GM21423 (cell line): ENCODE measurements at regions not wholly inside any gene's neighbourhood (a gene's known extent, or its start where the extent isn't known, plus 50 kb on each side); places are given as distances from the start of the nearest gene placed in this dataset.

Source experiments
- ATAC-seq: cut with Tn5 transposase; IDR thresholded peaks from one replicate; pipeline ENCODE4 v1.9.1; 2021; ENCODE audit warnings: mild to moderate bottlenecking, moderate library complexity; ENCODE audit not compliant: unreplicated experiment

DNA sequence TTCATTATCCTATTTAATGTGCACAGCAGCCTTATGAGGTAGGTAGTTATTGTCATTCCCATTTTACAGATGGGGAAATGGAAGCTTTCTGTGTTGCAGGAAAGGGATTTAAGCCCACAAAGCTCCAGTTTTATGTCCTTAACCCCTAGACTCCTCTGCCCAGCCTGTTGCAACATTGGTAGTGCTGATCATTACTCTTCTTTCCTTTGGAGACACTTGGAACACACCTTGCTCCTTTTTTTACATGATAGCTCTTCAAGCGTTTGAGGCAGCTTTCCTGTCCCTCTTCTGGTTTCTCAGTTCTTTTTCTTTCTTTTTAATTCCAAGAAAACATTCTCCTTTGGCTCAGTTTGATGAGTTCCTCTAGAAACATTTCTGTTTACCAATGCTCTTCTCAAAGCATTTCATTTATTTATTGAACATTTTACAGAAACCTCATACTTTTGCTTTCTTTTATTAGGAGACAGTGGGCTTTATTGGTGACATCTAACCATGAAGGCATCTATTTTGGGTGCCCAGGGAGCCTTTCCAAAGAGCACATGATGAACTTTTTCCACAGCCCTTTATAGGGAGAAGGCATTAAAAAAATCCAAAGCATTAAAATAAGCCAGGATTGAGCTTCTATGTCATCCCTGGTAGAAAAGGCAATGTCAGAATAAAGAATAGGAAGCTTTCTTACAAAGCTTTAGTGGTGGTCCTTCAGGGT lies 218.0 kb downstream of the TMEM38B start:
- ATAC-seq: no peak

DNA sequence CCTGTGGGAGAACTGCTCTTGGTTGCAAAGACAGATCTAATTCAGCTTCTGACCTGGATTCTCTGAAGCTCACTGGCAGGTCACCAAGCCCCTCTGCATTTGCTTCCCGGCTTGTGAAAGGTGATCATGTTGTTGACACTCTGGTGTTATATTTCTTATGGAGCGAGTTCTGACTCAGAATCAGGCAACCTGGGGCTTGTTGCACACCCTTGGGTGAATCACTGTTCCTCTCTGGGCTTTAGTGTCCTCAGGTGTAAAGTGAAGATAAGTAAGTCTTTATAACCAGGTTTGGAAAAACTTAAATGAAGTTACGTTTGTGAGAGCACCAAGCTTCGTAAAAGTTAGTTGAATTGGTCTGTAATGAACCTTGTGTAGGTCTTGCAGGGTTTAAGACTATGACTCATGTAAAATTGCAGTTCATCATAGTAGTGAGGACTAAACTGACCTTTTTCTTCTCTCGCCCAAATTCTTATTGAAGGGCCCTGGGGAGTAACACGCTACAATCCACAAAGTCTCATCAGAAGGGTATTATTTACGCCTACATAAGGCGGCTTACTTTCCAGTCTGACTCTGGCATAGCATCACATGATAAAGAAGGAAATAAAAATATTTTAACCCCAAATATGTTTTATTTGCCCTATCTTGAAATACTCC lies 218.6 kb downstream of the TMEM38B start:
- no peak for ATAC-seq

DNA sequence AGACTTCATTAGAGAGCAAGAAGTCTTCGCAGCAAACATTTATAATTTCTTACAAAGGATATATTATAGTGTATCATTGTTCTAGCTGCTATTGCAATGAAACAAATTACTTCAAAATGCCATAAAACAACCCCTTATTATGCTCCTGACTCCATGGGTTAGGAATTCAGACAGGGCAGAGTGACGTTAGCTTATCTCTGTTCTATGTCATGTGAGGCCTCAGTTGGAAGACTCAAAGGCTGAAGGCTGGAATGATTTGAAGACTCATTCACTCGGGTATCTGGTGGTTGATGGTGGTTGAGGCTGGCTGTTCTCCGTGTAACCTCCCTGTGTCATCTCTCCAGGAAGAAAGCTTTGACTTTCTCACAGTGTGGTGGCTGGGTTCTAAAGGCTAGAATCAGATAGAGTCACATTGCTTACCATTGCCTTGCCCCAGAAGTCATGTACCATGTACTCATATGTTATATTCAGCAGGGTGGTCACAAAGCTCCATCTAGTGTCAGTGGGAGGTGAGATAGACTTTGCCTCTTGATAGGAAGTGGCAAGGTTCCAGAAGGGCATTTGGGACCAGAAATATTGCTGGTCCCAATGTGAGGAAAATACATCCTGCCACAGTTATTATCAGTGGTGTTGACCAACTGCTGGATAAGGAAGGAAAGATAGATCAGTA lies 226.9 kb downstream of the TMEM38B start:
- no peak for ATAC-seq

DNA sequence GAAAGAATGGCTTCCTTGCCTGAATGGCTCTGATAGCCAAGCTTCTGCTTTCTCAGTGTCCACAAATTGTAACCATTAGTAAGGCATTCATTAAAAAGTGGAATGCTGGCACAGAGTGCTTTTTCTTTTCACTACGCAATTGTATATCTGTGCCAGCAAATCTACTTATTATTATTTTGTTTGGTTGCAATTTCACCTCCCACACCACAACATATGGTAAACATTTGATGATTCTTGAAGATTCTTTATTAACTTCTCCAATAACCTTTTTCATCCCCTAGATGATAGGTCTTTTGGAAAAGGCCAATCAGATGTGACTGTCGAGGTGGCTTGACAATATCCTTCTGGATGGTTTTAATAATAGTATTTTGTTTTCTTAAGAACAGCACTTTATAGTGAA lies 234.1 kb downstream of the TMEM38B start:
- no peak for ATAC-seq

DNA sequence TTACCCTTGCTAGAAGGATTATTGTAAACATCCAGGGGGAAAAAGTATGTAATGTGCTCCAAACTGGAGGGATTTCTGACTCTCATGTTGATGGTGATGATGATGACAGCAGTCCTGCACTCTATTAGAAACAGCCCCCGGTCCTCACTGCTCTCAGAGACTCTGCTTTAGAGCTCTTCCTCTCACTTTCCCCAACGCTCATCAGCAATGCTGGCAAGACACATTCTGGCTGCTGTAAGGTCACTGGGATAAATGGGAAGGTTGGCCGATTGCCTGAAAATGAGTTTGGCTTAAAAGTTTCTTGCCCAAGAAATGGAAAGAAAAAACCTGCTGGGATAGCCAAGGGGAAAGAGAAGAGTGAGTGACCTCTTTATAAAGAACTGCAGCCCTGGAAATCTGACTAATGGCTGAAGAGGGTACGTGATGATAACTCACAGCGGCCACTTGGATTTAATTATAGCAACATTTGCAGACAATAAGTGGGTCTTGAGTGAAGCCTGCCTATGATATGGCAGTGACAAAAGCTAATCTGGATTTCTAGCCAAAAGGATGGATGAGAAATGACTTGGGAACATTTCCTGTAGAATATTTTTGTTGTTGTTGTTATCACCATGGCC lies 235.8 kb downstream of the TMEM38B start:
- no peak for ATAC-seq

DNA sequence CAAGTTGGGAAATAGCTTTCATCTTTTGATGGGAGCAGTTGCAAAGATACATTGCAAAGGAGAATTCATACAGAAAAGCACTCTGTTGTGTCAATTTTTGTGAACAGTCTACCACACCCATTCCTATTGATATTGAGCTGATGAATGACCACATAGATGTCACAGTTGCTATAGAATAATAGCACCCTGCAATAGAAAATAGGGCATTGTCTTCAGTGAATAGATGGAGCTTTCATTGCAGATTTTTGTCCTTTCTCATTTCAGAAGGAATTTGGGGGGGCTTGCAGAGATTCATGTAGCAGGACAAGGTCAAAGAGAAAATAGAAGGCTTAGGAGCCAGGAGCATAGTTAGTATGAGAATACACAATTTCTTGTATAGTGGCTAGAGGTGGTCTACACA lies 237.9 kb downstream of the TMEM38B start:
- ATAC-seq: no peak

DNA sequence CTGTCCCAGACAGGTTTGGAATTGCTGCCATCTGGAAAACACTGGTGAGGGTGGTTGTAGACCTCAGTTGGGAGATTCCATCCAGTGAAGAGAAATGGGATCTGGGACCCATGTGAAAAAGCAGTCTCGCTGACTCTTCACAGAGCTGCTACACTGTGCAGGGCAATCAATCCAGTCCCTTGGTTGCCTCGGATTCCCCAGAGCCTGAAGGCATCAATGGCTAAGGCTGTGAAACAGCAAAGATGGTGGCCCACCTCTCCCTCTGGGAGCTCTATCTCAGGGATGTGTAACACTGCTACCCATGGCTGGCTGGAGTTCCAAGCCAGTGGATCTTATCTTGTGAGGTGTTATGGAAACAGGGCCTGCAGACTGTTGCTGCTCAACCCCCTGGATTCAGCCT lies 256.1 kb downstream of the TMEM38B start:
- ATAC-seq: no peak

DNA sequence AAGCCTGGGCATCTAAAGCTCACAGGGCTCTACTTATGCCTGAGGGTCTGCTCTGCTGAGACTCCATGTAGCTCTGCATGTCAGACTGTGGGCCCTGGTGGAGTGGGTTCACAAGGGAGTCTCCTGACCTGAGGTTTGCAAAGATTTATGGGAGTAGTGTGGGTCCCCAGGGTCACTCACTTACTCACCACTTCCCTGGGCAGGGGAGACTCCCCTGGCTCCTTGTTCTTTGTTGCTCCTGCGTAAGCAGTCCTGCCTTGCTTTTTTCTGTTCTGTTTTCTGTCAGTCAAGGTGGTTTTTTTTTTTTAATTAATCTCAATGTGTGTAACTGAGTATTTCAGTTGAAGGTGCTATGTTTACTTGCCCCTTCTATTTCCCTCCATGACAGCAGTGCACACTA lies 256.6 kb downstream of the TMEM38B start:
- no peak for ATAC-seq

DNA sequence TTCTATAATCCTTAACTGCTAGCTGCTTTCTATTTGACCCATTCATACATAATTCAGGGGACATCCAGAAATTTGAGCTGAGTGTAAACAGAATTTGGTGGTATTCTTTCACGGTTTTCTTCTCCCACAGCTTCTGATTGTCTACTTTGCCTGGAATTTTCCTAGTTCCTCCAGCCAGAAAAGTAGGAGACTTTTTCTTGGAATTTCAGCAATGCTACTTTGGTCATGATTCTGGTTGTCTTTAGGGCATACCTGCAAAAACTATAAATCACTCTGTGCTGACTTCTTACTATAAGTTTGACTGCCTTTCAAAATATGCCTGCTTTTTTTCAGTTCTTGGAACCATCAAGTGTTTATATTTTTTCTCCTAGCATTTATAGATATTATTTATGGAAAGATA lies 260.2 kb downstream of the TMEM38B start:
- ATAC-seq: no peak

DNA sequence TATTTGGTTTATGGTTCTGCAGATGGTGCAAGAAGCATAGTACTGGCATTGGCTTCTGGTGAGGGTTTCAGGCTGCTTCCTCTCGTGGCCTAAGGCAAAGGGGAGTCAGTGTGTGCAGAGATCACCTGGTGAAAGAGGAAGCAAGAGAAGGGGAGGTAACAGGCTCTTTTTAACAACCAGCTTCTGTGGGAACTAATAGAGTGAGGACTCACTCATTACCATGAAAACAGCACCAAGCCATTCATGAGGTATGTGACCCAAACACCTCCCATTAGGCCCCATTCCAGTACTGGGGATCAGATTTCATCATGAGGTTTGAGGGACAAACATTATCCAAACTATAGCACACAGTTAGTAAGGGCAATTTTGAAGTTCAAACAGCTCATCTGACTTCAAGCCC lies 263.5 kb downstream of the TMEM38B start:
- no peak for ATAC-seq

DNA sequence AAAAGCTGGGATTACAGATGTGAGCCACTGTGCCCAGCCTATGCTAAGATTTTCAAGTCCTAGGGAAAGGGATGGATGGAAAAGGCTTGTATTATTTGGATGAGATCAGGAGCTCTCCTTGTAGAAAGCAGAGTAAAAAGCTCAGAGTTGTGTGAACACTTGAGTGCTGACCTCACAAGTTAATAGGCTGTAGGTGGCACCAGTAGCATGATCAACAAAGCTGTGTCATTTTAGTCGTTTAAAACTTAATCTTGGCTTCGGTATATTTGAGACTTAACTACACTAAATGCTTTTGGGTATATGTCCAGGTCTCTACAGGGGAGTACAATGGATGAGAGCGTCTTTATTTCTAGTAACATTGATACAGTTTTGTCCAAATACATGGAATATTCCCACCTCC lies 264.2 kb downstream of the TMEM38B start:
- ATAC-seq: no peak

DNA sequence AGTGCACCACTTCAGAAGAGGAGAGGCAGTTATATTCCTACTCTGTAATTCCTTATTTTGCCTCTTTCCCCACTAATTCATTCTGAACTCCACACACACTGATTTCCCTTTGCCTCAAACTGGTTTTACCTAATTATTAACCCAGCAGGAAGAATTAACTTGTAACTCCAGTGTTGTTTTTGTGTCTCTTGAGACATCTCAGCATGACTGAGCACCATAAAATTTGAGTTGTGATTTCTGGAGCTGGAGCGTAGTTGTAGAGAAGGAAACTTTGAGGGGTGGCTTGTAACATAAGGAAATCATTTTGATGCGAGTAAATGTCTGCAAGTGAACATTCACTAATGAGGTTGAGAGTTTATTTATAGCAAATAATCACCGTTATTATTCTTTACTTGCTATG lies 265.2 kb downstream of the TMEM38B start:
- ATAC-seq: no peak

DNA sequence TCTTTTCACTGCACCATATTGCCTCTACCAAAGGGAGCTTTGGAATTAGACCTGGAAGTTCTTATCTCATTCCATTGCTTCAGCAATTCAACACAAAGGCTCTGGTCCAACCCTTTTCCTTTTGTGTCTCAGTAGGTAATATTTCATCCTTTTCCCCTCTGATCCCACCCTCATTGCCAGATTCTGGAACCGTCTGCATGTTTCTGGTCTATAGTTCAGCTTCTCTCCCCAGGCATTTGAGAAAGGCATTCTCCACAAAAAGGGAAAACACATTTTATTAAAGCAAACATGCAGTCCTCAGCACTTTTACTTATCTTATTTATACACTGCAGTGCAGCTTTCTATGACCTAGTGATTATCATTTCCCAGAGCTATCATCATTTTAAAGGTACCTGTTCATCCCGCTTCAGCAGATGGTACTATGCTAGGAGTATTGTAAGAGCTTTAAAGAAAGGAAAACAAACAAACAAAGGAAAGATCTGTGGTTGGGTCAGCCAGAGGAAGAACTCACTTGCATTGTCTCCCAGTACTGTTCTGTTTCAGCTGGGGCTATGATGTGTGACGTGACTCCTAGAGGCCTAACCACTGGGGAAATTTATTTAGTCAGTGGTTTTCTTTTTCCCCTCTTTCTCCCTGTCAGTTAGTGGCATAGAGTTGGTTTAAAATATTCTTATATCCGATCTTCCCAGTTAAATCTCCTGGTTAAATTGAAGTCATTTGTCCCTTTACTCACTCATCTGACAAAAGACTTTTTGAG lies 269.2 kb downstream of the TMEM38B start:
- ATAC-seq: no peak

DNA sequence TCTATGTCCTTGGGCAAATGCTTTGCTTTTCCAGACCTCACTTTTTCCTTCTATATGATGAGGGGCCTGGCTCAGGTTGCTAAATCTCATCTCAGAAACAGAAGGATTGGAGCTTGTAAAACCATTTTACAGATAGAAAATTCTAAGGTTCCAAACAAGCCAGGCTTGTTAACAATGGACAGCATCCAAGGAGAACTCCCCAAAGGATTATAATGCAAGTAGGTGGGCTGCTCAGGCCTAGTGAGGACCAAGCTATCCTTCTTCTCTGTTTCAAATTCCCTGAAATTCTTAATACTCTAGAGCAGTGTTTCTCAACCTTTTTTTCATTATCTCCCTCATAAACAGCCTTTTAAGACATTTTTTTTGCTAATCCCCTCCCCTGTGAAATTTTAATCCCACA lies 269.8 kb downstream of the TMEM38B start:
- no peak for ATAC-seq

DNA sequence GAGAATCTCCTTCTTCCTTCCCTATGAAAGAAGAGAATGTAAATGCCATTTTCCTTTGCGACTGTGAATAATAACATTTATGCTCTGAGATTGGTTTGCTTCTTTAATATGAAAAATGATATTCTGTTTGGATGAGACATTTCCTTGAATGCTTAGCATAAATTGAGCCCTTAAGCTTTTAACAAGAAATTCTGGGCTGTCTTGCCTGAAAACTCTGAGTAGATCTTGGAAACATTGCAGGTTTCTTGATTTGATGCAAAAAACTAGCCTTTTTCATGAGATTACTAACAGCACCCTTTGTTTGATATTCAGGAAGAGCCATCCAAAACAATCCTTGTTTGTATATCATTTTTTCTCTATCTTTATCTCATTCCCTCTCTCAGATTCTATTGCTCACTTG lies 272.5 kb downstream of the TMEM38B start:
- ATAC-seq: no peak

DNA sequence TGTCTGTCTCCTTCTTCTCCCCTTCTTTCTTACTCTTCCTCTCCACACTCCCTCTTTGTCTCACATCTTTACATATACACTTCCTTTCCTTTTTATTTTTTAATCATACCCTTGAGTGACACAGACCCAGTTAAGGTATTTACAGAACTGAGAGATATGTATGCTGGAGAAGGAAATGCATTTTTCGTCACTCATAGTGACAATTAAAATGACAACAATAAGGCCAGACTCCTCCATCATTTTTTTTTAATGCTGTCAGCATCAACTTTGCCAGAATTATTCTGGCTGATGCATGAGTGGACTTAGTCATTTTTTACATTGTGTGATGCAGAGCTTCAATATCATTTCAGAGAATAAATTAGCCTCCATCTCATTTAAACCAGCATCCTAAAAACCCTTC lies 272.9 kb downstream of the TMEM38B start:
- ATAC-seq: no peak

DNA sequence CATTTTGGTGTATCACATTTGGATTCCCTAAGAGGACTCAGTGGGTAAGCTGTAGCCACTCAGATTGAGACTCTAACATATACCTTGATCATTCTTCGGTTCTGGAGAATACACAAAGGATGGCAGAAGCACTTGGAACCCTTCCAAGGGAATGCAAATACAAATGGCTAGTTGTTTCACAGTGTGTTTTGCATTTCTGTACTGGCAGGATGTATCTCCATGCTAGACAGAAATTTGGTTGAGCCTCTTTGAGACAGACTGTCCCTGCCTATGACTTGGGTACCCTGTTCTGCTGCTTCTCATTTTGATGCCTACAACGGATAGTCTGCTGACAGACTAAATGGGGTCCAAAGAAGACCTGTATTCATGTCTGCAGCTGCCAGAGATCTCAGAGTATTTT lies 273.5 kb downstream of the TMEM38B start:
- no peak for ATAC-seq

DNA sequence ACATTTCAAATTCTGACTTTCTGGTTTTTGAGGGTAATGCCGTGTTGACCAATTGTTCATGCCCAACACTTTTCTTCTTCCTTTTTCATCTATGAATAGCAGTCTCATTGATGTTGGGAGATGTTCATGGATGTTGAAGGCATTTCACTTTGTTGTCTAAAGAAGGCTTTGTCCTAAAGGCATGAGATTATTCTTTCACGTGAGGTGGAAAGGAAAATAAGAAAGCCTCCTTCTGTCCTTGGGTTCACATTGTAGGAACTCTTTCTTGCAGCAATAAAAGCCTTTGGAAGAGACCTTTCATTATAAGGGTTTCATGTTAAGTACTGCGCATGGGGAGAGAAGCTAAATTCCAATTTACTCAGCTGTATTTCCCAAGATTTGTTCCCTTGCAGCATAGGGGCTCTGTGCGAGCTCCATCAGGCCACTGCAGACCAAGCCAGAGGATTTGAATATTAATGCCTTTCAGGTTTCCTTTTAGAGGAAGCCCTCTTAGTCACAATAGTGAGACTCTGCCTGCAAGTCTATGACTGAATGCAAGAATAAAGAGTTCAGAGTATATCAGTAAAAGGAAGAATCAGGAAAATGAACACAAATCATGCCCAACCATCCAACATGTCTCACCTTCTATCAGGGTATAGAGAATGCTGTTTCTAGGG lies 274.6 kb downstream of the TMEM38B start:
- no peak for ATAC-seq

DNA sequence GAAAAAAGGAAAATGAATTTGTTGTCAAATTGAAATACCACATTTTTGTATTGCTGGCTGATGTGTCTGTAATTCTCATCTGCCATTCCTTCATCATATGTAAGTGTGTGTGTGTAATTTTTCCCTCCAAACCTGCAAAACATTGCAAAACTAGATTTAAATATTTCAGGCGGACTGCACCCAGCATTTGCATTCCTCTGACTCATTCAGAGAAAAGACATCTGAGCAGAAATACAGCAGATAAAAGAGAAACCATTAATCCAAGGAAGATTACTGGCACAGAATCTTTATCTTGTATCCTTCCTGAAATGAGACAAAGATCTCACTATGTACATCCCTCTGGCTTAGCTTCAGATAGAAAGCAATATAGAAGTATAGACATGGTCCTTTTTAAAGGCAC lies 275.3 kb downstream of the TMEM38B start:
- ATAC-seq: no peak

DNA sequence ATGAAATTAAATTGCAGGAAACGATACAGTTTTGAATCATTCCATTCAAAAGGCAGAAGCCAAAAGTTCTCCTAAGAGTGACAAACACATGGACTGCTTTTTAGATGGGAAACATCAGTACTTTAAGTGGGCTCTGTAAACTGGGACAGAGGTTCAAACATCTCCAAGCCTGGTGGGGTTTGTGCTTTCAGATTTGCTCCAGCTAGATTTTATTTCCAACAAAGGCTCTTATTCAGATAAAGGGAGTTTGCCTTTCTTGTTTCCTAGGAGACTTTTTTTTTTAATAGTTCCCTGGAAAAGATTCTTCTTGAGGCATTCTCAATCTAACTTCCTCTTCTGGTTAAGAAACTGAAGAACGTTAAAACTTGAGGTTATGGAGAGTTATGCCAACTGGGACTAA lies 277.6 kb downstream of the TMEM38B start:
- no peak for ATAC-seq
